HG03571 (cell line): ENCODE measurements at regions not wholly inside any gene's neighbourhood (a gene's known extent, or its start where the extent isn't known, plus 50 kb on each side); places are given as distances from the start of the nearest gene placed in this dataset.

ENCODE experiments used
- ATAC-seq: cut with Tn5 transposase; IDR thresholded peaks from one replicate; pipeline ENCODE4 v1.9.1; 2021; ENCODE audit not compliant: unreplicated experiment

GRCh38 chr10:52836816-52837215 is 64.2 kb upstream of the MBL2 start:
- ATAC-seq, result no peak
